ENCODE measurements at regions not wholly inside any gene's neighbourhood (a gene's known extent, or its start where the extent isn't known, plus 50 kb on each side); places are given as distances from the start of the nearest gene placed in this dataset.

GRCh38 chr7:116328161-116328560, 117.8 kb downstream of the TES start:
- Histone ChIP-seq H2AFZ (ENCODE audit: control insufficient read depth, low read length) (no peak overlapping the region), H3K36me3 (ENCODE audit: control insufficient read depth in 2 of 2, extremely low read depth in 1 of 2, insufficient read depth in 2 of 2, low read length in 2 of 2) (no peaks in the 10 kb centered on the region), H3K4me2 (ENCODE audit: control insufficient read depth, extremely low read depth, insufficient read depth, low read depth, low read length) (no peak overlapping the region), H3K9me1 (ENCODE audit: control insufficient read depth, extremely low read depth, insufficient read depth, low read length) (no peaks in the 10 kb centered on the region), H3K4me1 (ENCODE audit: control insufficient read depth, extremely low read depth, insufficient read depth, low read length) (no peaks in the 10 kb centered on the region), H3K9ac (ENCODE audit: control insufficient read depth, extremely low read depth, insufficient read depth, low read length) (no peak overlapping the region), H3K27me3 (ENCODE audit: control insufficient read depth, extremely low read depth, insufficient read depth, low read length) (no peaks in the 10 kb centered on the region), H4K20me1 (ENCODE audit: control insufficient read depth, extremely low read depth, insufficient read depth, low read length) (no peaks in the 10 kb centered on the region), H3K4me3 (ENCODE audit: control insufficient read depth in 2 of 3, extremely low read depth in 1 of 3, insufficient read depth in 2 of 3, low read depth in 1 of 3, low read length in 3 of 3) (no peak overlapping the region), H3K79me2 (ENCODE audit: control insufficient read depth, insufficient read depth, low read length) (no peaks in the 10 kb centered on the region), H3K27ac (ENCODE audit: control insufficient read depth, insufficient read depth, low read length) (no peak overlapping the region), H3K9me3 (ENCODE audit: control insufficient read depth, low read depth, low read length) (no peaks in the 10 kb centered on the region)
- FAIRE-seq (no peak), DNase-seq (ENCODE audit: low read depth, low spot score) (no peak)
- dilution Hi-C loops (cut with MboI; ENCODE audit: extremely low pct_ligation_motif_present, low sequenced_read_pairs) = no loop called here
- TF ChIP-seq EZH2 (IDR thresholded peaks at IDR 0.05; ENCODE audit: low read length) = no peak

GRCh38 chr7:116329686-116330503, 119.6 kb downstream of the TES start:
- no peak for FAIRE-seq
- no peaks in the 10 kb centered on the region for H3K4me1 ChIP-seq (ENCODE audit: control insufficient read depth, extremely low read depth, insufficient read depth, low read length)

More at GRCh38 chr7:116329686-116330503, 119.6 kb downstream of the TES start:
- no peaks in the 10 kb centered on the region for H4K20me1 ChIP-seq (ENCODE audit: control insufficient read depth, extremely low read depth, insufficient read depth, low read length)
- H3K36me3 ChIP-seq (ENCODE audit: control insufficient read depth in 2 of 2, extremely low read depth in 1 of 2, insufficient read depth in 2 of 2, low read length in 2 of 2) = no peaks in the 10 kb centered on the region
- H3K9ac ChIP-seq (ENCODE audit: control insufficient read depth, extremely low read depth, insufficient read depth, low read length) = no peak overlapping the region
- H3K27me3 ChIP-seq (ENCODE audit: control insufficient read depth, extremely low read depth, insufficient read depth, low read length) = no peaks in the 10 kb centered on the region
- no peak overlapping the region for H3K4me2 ChIP-seq (ENCODE audit: control insufficient read depth, extremely low read depth, insufficient read depth, low read depth, low read length)
- no peak overlapping the region for H2AFZ ChIP-seq (ENCODE audit: control insufficient read depth, low read length)
- no peaks in the 10 kb centered on the region for H3K79me2 ChIP-seq (ENCODE audit: control insufficient read depth, insufficient read depth, low read length)
- no peak overlapping the region for H3K4me3 ChIP-seq (ENCODE audit: control insufficient read depth in 2 of 3, extremely low read depth in 1 of 3, insufficient read depth in 2 of 3, low read depth in 1 of 3, low read length in 3 of 3)
- no peak for DNase-seq (ENCODE audit: low read depth, low spot score)
- no peaks in the 10 kb centered on the region for H3K9me1 ChIP-seq (ENCODE audit: control insufficient read depth, extremely low read depth, insufficient read depth, low read length)
- TF ChIP-seq CTCF (optimal IDR thresholded peaks at IDR 0.05 in 1 of 3, IDR thresholded peaks at IDR 0.05 in 1 of 3, conservative IDR thresholded peaks at IDR 0.05 in 1 of 3; ENCODE audit: extremely low read depth in 1 of 3, insufficient read depth in 2 of 3, low read length in 3 of 3) (no peak), EZH2 (IDR thresholded peaks at IDR 0.05; ENCODE audit: low read length) (no peak)
- dilution Hi-C loops (cut with MboI; ENCODE audit: extremely low pct_ligation_motif_present, low sequenced_read_pairs) = no loop called here
- no peaks in the 10 kb centered on the region for H3K9me3 ChIP-seq (ENCODE audit: control insufficient read depth, low read depth, low read length)
- H3K27ac ChIP-seq (ENCODE audit: control insufficient read depth, insufficient read depth, low read length) = no peak overlapping the region
